ENCODE measurements at regions not wholly inside any gene's neighbourhood (a gene's known extent, or its start where the extent isn't known, plus 50 kb on each side); places are given as distances from the start of the nearest gene placed in this dataset.

- TF ChIP-seq, protein P1, sequence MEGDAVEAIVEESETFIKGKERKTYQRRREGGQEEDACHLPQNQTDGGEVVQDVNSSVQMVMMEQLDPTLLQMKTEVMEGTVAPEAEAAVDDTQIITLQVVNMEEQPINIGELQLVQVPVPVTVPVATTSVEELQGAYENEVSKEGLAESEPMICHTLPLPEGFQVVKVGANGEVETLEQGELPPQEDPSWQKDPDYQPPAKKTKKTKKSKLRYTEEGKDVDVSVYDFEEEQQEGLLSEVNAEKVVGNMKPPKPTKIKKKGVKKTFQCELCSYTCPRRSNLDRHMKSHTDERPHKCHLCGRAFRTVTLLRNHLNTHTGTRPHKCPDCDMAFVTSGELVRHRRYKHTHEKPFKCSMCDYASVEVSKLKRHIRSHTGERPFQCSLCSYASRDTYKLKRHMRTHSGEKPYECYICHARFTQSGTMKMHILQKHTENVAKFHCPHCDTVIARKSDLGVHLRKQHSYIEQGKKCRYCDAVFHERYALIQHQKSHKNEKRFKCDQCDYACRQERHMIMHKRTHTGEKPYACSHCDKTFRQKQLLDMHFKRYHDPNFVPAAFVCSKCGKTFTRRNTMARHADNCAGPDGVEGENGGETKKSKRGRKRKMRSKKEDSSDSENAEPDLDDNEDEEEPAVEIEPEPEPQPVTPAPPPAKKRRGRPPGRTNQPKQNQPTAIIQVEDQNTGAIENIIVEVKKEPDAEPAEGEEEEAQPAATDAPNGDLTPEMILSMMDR (conservative IDR thresholded peaks at IDR 0.05; ENCODE audit: low read length), result no peak
- no peak for TF ChIP-seq EZH2phosphoT487 (IDR thresholded peaks at IDR 0.05; ENCODE audit: borderline replicate concordance)
Measured at GRCh38 chr13:31914843-31915242, 116.7 kb upstream of the FRY start.
